A549 (cell line): ENCODE measurements at regions not wholly inside any gene's neighbourhood (a gene's known extent, or its start where the extent isn't known, plus 50 kb on each side); places are given as distances from the start of the nearest gene placed in this dataset.
A peak's percentile ranks its signal among the peaks of the same experiment; 100 is the strongest.

Experiments used
- ATAC-seq, 2 experiments: fragments of 200-7000 bp in 1 of 2; fragments of >200 bp in 1 of 2; cut with Nextera tagmentation in 1 of 2; cut with Tn5 transposase in 1 of 2; 3 replicates each; pipeline versions ENCODE4 v1.8.0 to v1.9.1; 2018 to 2020; ENCODE audit warnings: mild to moderate bottlenecking in 1 of 2, moderate library complexity in 1 of 2
- CTCF ChIA-PET: fragments of 300-600 bp; sonication (Branson Sonifier 250); formaldehyde crosslinking; extraction: SDS; loops from one replicate; lab custom pipeline; 2021; ENCODE audit warnings: antibody characterized with exemption, inconsistent platforms; lab: Yijun Ruan, JAX
- POLR2A ChIA-PET: fragments of 350-600 bp; formaldehyde crosslinking; extraction: SDS; loops from one replicate; lab custom pipeline; 2021; ENCODE audit warnings: antibody characterized with exemption, inconsistent platforms; lab: Yijun Ruan, JAX
- DNase-seq, 2 experiments: peaks; one replicate each; pipeline versions ENCODE4 v3.0.0 to v3.0.0-alpha.2; 2011 to 2016; ENCODE audit warnings: low read depth in 1 of 2, low spot score in 1 of 2
- FAIRE-seq: peaks from 2 replicates; lab custom pipeline; 2011; peaks lifted over from hg19 to GRCh38; lab: Jason Lieb, UNC
- H3K27ac ChIP-seq, 2 experiments: fragments of >200 bp; sonication (Bioruptor Twin); formaldehyde crosslinking; 3 replicates each; pipeline ENCODE4 v1.5.1; 2016 to 2017
- H3K4me1 ChIP-seq: fragments of >200 bp; sonication (Bioruptor Twin); formaldehyde crosslinking; 3 replicates; pipeline ENCODE4 v1.6.1; 2016
- H3K4me2 ChIP-seq: fragments of >200 bp; sonication (Bioruptor Twin); formaldehyde crosslinking; 3 replicates; pipeline ENCODE4 v1.6.1; 2016
- H3K4me3 ChIP-seq: fragments of >200 bp; sonication (Bioruptor Twin); formaldehyde crosslinking; 3 replicates; pipeline ENCODE4 v1.5.1; 2016
- H3K9me3 ChIP-seq: fragments of >200 bp; sonication (Bioruptor Twin); formaldehyde crosslinking; 3 replicates; pipeline ENCODE4 v1.6.1; 2016
- CBX2 ChIP-seq: fragments of 200-600 bp; sonication (generic); IDR thresholded peaks from 2 replicates; pipeline ENCODE4 v1.6.1; 2016; ENCODE audit warnings: low read depth, mild to moderate bottlenecking, borderline replicate concordance
- EHF ChIP-seq: fragments of 250-450 bp; sonication (Bioruptor Pico); IDR thresholded peaks from 2 replicates; pipeline ENCODE4 v1.5.0; 2020; ENCODE audit warnings: mild to moderate bottlenecking
- ELK1 ChIP-seq: fragments of 150-350 bp; IDR thresholded peaks from 2 replicates; pipeline ENCODE4 v1.6.1; 2014; ENCODE audit warnings: low read depth, mild to moderate bottlenecking, low read length
- FOSL2 ChIP-seq, 2 experiments: fragments of 450-650 bp in 1 of 2; fragments of >200 bp in 1 of 2; sonication (Bioruptor Twin) in 1 of 2; formaldehyde crosslinking; IDR thresholded peaks; 2 replicates each; pipeline versions ENCODE4 v1.5.0 to v1.6.1; 2016 to 2020; ENCODE audit warnings: mild to moderate bottlenecking in 1 of 2, moderate library complexity in 1 of 2
- HDAC2 ChIP-seq: fragments of 200-600 bp; sonication (generic); IDR thresholded peaks from 2 replicates; pipeline ENCODE4 v1.6.1; 2016
- JUNB ChIP-seq: fragments of >200 bp; sonication (Bioruptor Twin); formaldehyde crosslinking; IDR thresholded peaks from 2 replicates; pipeline ENCODE4 v1.6.1; 2016
- KDM5A ChIP-seq: fragments of 200-600 bp; sonication (generic); IDR thresholded peaks from 2 replicates; pipeline ENCODE4 v1.6.1; 2016; ENCODE audit warnings: antibody characterized with exemption, mild to moderate bottlenecking
- MAFK ChIP-seq: fragments of 450-650 bp; IDR thresholded peaks from 2 replicates; pipeline ENCODE4 v1.6.1; 2014; ENCODE audit not compliant: partially characterized antibody
- MYC ChIP-seq: IDR thresholded peaks from 2 replicates; pipeline ENCODE4 v1.6.1; 2012; ENCODE audit warnings: mild to moderate bottlenecking, inconsistent platforms, low read length, improper control_type of control experiment, borderline replicate concordance
- NFE2L2 ChIP-seq: fragments of 150-350 bp; conservative IDR thresholded peaks from 2 replicates; pipeline ENCODE4 v1.6.1; 2014; ENCODE audit warnings: low read length
- PBX3 ChIP-seq: IDR thresholded peaks from 2 replicates; pipeline ENCODE4 v1.6.1; 2012
- POLR2A ChIP-seq: IDR thresholded peaks from 2 replicates; pipeline ENCODE4 v1.6.1; 2012; ENCODE audit warnings: mild to moderate bottlenecking, low read length
- RAD21 ChIP-seq, 2 experiments: fragments of >200 bp in 1 of 2; sonication (Bioruptor Twin) in 1 of 2; formaldehyde crosslinking in 1 of 2; IDR thresholded peaks in 1 of 2; conservative IDR thresholded peaks in 1 of 2; 2 replicates in 1 of 2; 3 replicates in 1 of 2; pipeline ENCODE4 v1.6.1; 2012 to 2018; ENCODE audit warnings: inconsistent platforms in 1 of 2
- REST ChIP-seq: fragments of 200-600 bp; sonication (generic); IDR thresholded peaks from 2 replicates; pipeline ENCODE4 v1.6.1; 2016; ENCODE audit warnings: antibody characterized with exemption, mild to moderate bottlenecking, moderate library complexity
- RFX5 ChIP-seq: fragments of 450-650 bp; IDR thresholded peaks from 2 replicates; pipeline ENCODE4 v1.7.1; 2014; ENCODE audit warnings: antibody characterized with exemption, mild to moderate bottlenecking, moderate library complexity
- RNF2 ChIP-seq: fragments of 200-600 bp; sonication (generic); IDR thresholded peaks from 2 replicates; pipeline ENCODE4 v1.6.1; 2016; ENCODE audit warnings: low read depth, mild to moderate bottlenecking, antibody characterized with exemption, moderate library complexity, borderline replicate concordance
- TFCP2L1 ChIP-seq: fragments of 250-450 bp; sonication (Bioruptor Pico); IDR thresholded peaks from 2 replicates; pipeline ENCODE4 v1.5.0; 2021; ENCODE audit warnings: mild to moderate bottlenecking
- ZC3H11A ChIP-seq: fragments of 450-650 bp; IDR thresholded peaks from 2 replicates; pipeline ENCODE4 v1.6.1; 2014; ENCODE audit warnings: antibody characterized with exemption, mild to moderate bottlenecking
- ZFP36 ChIP-seq: fragments of 450-650 bp; IDR thresholded peaks from 2 replicates; pipeline ENCODE4 v1.6.1; 2014; ENCODE audit warnings: borderline replicate concordance; ENCODE audit not compliant: partially characterized antibody
- WGBS: methylation state at CpG from one replicate; pipeline ENCODE4 v1.1.6; 2017; ENCODE audit errors: missing lambda C conversion rate; 5-methylcytosine and 5-hydroxymethylcytosine counted together
- TF ChIP-seq, protein P1 (sequence below): fragments of 250-450 bp; sonication (Bioruptor Pico); IDR thresholded peaks from 2 replicates; pipeline ENCODE4 v1.5.0; 2020; ENCODE audit warnings: low read depth, mild to moderate bottlenecking, moderate library complexity

GRCh38 chr2:224272237-224272910, 129.5 kb downstream of the FAM124B start:
- POLR2A ChIA-PET, result no interaction called here
- DNase-seq, result no peak
- Histone ChIP-seq H3K4me3 (no peak overlapping the region), H3K4me1 (peaks cover 32% of the 10 kb centered on the region), H3K9me3 (no peaks in the 10 kb centered on the region), H3K4me2 (peak overlapping the region; percentile 37), H3K27ac (peak overlapping the region; percentile 47 to 56; a peak in 5 of 6 replicates)
- CTCF ChIA-PET, result interaction anchor here (1.1 to 6.4 kb wide), 5 partner anchors 11 to 278 kb away, joined by 3 to 43 read pairs (median 3); partner anchors contain the start of gene SERPINE2
- no peak for ATAC-seq
- TF ChIP-seq FOSL2 (IDR thresholded peaks at IDR 0.05), result no peak
- TF ChIP-seq FOSL2 (CRISPR knock-in tag; IDR thresholded peaks at IDR 0.05), result 0 out of 2 replicates have a peak, but pooled peaks have one; percentile 13
- no peak for TF ChIP-seq RAD21 (conservative IDR thresholded peaks at IDR 0.05 in 1 of 2, IDR thresholded peaks at IDR 0.05 in 1 of 2)
- no peak for FAIRE-seq
- WGBS, result 68% methylated on average over 6 of the region's 6 CpGs

GRCh38 chr2:224271617-224272236, 130.2 kb downstream of the FAM124B start:
- ATAC-seq (no peak; a peak in 1 of 6 replicates), FAIRE-seq (no peak), DNase-seq (no peak)
- 41% methylated on average over 1 of the region's 1 CpG for WGBS
- no peak for TF ChIP-seq REST
- Histone ChIP-seq H3K27ac (peak overlapping the region; percentile 47 to 56), H3K4me3 (no peak overlapping the region), H3K4me2 (peak overlapping the region; percentile 37), H3K9me3 (no peaks in the 10 kb centered on the region), H3K4me1 (peaks cover 36% of the 10 kb centered on the region)
- CTCF ChIA-PET, result interaction anchor here (0.5 to 6.4 kb wide), 6 partner anchors 12 to 564 kb away, joined by 3 to 43 read pairs (median 4); partner anchors contain the start of gene SERPINE2
- POLR2A ChIA-PET, result no interaction called here

- Histone ChIP-seq H3K4me2 (peak overlapping the region; percentile 70), H3K9me3 (no peaks in the 10 kb centered on the region), H3K27ac (peak overlapping the region; percentile 70 to 78), H3K4me3 (0 out of 3 replicates have a peak overlapping the region, but pooled peaks have one; percentile 12), H3K4me1 (peaks cover 57% of the 10 kb centered on the region)
- TF ChIP-seq MYC (no peak), MAFK (peak; percentile 99), FOSL2 (IDR thresholded peaks at IDR 0.05) (no peak), FOSL2 (CRISPR knock-in tag; IDR thresholded peaks at IDR 0.05) (peak; percentile 76), JUNB (peak; percentile 44), NFE2L2 (peak; percentile 89)
- TF ChIP-seq, protein P1, sequence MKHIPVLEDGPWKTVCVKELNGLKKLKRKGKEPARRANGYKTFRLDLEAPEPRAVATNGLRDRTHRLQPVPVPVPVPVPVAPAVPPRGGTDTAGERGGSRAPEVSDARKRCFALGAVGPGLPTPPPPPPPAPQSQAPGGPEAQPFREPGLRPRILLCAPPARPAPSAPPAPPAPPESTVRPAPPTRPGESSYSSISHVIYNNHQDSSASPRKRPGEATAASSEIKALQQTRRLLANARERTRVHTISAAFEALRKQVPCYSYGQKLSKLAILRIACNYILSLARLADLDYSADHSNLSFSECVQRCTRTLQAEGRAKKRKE (CRISPR knock-in tag), result no peak
- ATAC-seq, result peak; percentile 92 to 94
- FAIRE-seq, result no peak
- peak; percentile 29 to 84 for DNase-seq
- 15% methylated on average over 4 of the region's 4 CpGs for WGBS
- ChIA-PET CTCF (interaction anchor here (1.1 to 1.9 kb wide), 3 partner anchors 15 to 451 kb away, joined by 3 to 7 read pairs (median 5); no protein-coding TSS in a partner anchor), POLR2A (no interaction called here)
Measured at GRCh38 chr2:224268441-224268840, 133.5 kb downstream of the FAM124B start.

GRCh38 chr2:224264259-224264658, 137.6 kb downstream of the FAM124B start:
- Histone ChIP-seq H3K4me3 (no peak overlapping the region), H3K27ac (peak overlapping the region; percentile 42 to 46; a peak in 5 of 6 replicates), H3K4me2 (peak overlapping the region; percentile 50), H3K9me3 (no peaks in the 10 kb centered on the region), H3K4me1 (peaks cover 44% of the 10 kb centered on the region)
- ChIA-PET CTCF (interaction anchor here (2.2 kb wide), 1 partner anchor 20 kb away, joined by 7 read pairs; no protein-coding TSS in a partner anchor), POLR2A (no interaction called here)
- FAIRE-seq, result no peak
- WGBS, result 54% methylated on average over 4 of the region's 4 CpGs
- no peak for DNase-seq
- ATAC-seq, result no peak
- TF ChIP-seq EHF, result no peak
- no peak for TF ChIP-seq CBX2
- no peak for TF ChIP-seq PBX3
- TF ChIP-seq ELK1, result no peak
- TF ChIP-seq ZC3H11A, result no peak
- no peak for TF ChIP-seq RNF2
- TF ChIP-seq ZFP36, result no peak
- TF ChIP-seq POLR2A, result no peak
- TF ChIP-seq HDAC2, result no peak
- no peak for TF ChIP-seq RFX5
- TF ChIP-seq KDM5A, result no peak
- TF ChIP-seq TFCP2L1 (CRISPR knock-in tag), result no peak
- TF ChIP-seq, protein P1 (CRISPR knock-in tag), result no peak
